T follicular helper cell (primary cell): ENCODE measurements at regions not wholly inside any gene's neighbourhood (a gene's known extent, or its start where the extent isn't known, plus 50 kb on each side); places are given as distances from the start of the nearest gene placed in this dataset.

ENCODE experiments used
- DNase-seq: peaks from one replicate; pipeline ENCODE4 v3.0.0-alpha.2; 2020; ENCODE audit warnings: low read depth

- DNase-seq, result no peak
Observed at GRCh38 chr4:20592663-20593062, 107.6 kb upstream of the PACRGL start.

GRCh38 chr4:20598626-20599025 lies 101.6 kb upstream of the PACRGL start:
- DNase-seq, result no peak

GRCh38 chr4:20603671-20604313 lies 96.5 kb upstream of the PACRGL start:
- DNase-seq, result no peak

GRCh38 chr4:20612313-20612712 lies 87.9 kb upstream of the PACRGL start:
- DNase-seq, result no peak

GRCh38 chr4:20614816-20615215 lies 85.4 kb upstream of the PACRGL start:
- no peak for DNase-seq

- DNase-seq, result no peak
Observed at GRCh38 chr4:20615486-20616260, 84.6 kb upstream of the PACRGL start.

- DNase-seq, result no peak
Observed at GRCh38 chr4:20616313-20616712, 83.9 kb upstream of the PACRGL start.

GRCh38 chr4:20616848-20617247 lies 83.4 kb upstream of the PACRGL start:
- no peak for DNase-seq

GRCh38 chr4:20617678-20618396 lies 82.4 kb upstream of the PACRGL start:
- DNase-seq, result no peak

- no peak for DNase-seq
Observed at GRCh38 chr4:20618731-20619130, 81.5 kb upstream of the PACRGL start.

GRCh38 chr4:20621476-20621875 lies 78.8 kb upstream of the PACRGL start:
- no peak for DNase-seq

GRCh38 chr4:20622701-20623100 lies 77.6 kb upstream of the PACRGL start:
- no peak for DNase-seq

GRCh38 chr4:20623939-20624338 lies 76.3 kb upstream of the PACRGL start:
- no peak for DNase-seq

- no peak for DNase-seq
Observed at GRCh38 chr4:20624793-20625374, 75.4 kb upstream of the PACRGL start.

GRCh38 chr4:20625426-20625825 lies 74.8 kb upstream of the PACRGL start:
- no peak for DNase-seq

GRCh38 chr4:20626326-20627005 lies 73.8 kb upstream of the PACRGL start:
- no peak for DNase-seq

- no peak for DNase-seq
Observed at GRCh38 chr4:20627866-20628265, 72.4 kb upstream of the PACRGL start.

- no peak for DNase-seq
Observed at GRCh38 chr4:20629186-20630106, 70.8 kb upstream of the PACRGL start.

GRCh38 chr4:20638825-20639224 lies 61.4 kb upstream of the PACRGL start:
- DNase-seq, result no peak

GRCh38 chr4:20639346-20639745 lies 60.9 kb upstream of the PACRGL start:
- no peak for DNase-seq

- no peak for DNase-seq
Observed at GRCh38 chr4:20640989-20641388, 59.3 kb upstream of the PACRGL start.
